Inferior parietal cortex (tissue), 1 donor: ENCODE measurements at regions not wholly inside any gene's neighbourhood (a gene's known extent, or its start where the extent isn't known, plus 50 kb on each side); places are given as distances from the start of the nearest gene placed in this dataset.
"Not testable (repeated sequence)": the region's sequence is repeated elsewhere in the genome, so short reads cannot be mapped to it uniquely, and the experiment has no call there.

ENCODE experiments used
- DNase-seq: peaks from one replicate; pipeline ENCODE4 v3.0.0-alpha.2; 2016; ENCODE audit errors: extremely low spot score

DNA sequence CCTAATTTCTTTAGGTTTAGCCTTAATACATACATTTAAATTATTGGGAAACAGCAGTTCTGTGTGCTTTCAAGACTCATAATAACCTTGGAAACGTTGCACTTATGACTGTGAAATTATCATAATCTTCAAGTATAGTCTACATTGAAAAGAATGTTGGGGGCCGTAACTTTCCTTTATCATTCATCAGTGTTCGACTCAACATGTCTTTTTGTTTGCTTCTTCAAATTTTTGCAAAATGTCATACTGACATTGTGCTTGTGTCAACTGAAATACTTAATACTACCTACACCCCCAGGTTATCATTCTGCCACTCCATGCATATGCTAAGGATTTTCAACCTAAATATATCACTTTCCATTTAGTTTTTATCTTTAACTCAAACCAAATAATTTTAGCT lies 1562.9 kb downstream of the OLFM4 start:
- DNase-seq: no peak

DNA sequence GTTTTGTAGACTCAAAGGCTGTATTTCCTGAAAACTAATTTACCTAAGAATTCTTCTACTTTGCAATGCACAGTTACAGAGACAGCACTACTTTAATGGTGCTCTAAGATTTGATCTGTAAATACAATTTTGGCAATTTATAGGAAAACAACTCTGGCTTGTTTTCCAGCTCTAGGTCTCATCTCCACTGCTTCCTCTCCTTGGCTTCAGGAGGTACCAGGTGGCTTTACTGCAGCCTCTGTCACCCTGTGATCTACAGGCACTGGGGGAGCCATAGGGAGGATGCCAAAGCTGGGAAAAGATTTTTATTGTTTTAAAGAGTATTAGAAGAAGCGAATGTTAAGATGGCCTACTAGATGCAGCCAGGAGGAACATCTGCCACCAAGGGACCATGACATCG lies 1563.6 kb downstream of the OLFM4 start:
- no peak for DNase-seq

DNA sequence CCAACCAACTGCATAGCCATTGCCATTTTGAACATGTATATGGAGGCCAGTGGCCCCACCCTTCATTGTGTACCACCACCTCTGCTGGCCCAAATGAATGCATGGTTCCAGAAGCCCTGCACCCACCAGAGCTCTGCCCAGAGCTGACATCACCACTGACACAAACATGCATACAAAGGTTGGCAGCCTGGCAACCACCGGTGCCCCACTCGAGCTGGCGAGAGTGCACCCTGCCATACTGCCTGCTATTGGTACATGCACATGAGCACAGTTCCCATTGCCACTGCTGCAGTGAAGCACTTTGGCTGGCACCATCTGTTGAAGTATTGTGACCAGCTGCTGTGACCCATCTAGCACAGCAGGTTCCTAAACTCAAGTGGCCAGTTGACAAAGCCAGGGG lies 1564.9 kb downstream of the OLFM4 start:
- DNase-seq: no peak

DNA sequence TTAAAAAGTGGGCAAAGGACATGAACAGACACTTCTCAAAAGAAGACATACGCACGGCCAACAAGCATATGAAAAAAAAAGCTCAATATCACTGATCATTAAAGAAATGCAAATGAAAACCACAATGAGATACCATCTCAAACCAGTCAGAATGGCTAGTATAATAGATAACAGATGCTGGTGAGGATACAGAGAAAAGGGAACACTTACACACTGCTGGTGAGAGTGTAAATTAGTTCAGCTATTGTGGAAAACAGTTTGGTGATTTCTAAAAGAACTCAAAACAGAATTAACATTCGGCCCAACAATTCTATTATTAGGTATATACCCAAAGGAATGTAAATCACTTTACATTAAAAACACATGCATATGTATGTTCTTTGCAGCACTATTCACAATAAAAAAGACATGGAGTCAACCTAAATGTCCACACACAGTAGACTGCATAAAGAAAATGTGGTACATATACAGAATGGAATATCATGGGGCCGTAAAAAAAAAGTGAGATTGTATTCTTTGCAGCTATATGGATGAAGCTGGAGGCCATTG lies 1569.0 kb downstream of the OLFM4 start:
- no peak for DNase-seq

DNA sequence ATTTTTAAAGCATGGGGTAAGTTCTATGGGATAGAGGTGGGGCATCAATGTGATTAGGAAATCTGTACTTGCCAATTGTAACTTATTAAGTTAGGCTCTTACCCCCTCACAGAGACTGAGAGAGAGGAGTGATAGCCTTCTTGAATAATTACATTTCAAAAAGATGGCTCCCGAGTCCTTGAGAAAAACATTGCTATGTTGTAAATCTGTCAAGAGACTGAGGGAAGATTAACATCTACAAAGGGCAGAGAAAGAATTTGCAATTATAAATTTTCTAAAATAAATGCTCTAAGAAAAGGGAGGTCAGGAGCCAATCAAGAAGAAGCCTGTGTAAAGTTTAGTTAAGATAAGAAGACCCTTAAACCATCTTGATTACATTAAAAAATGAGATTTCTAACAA lies 1570.8 kb downstream of the OLFM4 start:
- DNase-seq: no peak

DNA sequence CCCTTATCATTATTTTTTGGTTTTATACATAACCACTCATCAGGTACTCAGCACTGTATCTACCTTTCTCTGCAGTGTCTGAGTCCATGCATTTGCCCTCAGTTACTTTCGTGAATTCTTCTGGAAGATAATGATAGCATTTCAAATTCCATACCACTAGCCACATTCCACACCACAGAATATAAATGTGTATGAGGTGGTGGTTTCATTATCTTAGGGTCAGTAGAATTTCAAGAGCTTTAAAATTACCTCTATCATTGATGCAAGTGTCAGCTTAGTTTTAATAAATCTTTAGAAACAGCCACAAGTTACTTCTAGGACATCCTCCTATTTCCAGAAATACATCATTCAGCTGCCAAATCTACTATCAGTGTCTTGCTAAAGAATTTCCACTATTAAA lies 1578.3 kb downstream of the OLFM4 start:
- no peak for DNase-seq

DNA sequence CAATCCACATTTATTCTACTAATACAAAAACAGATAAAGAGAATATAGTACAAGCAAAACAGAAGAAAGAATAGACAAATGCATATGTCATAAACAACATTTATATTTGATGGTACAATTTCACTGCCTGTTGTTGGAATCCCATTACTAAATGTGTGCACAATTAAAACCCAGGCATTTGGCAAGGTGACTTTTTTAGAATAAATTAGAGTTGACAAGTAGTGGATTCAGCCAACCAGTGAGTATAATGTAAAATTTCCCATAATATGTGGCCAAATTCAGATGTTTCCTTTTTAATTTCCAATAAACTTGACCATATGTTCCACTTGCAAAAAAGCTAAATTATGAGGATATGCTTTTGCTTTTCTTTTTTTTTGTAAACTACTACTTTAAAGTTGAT lies 1578.8 kb downstream of the OLFM4 start:
- no peak for DNase-seq

DNA sequence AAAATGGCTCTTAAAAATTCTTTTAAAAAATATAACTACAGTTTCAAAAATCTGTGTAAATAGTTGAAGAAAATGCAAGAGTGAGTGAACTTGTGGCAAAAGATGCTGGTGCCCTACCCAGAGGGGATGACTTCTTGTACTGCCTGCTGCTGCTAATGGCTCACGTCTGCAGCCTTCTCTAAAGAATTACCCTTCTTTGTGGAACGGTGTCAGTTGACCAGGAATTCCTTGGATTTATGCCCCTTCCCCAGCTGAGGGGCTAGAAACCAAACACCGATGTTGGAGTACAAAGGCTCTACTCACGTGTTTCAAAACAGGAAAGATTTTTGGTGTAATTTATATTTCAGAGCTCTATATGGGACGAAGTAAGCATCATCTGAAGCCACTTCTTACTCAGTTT lies 1582.8 kb downstream of the OLFM4 start:
- DNase-seq: no peak

DNA sequence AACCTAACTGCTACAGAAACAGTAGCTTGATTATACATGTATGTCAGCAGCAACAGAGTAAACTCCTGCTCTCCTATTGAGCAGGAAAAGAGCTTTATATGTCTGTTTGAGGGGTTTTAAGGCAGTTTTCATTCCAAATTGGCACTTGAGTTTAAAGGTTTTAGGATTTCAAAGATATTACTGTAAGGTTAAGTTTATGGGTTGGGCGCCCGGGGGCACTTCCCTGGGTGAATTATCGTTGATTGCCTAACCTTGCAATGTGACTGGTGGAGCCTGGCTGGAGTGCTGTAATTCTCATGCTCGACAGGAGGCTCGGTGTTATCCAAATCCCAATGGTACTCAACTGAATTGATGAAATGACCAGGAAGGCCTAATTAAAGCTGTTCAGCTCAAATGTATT lies 1586.1 kb downstream of the OLFM4 start:
- DNase-seq: no peak

DNA sequence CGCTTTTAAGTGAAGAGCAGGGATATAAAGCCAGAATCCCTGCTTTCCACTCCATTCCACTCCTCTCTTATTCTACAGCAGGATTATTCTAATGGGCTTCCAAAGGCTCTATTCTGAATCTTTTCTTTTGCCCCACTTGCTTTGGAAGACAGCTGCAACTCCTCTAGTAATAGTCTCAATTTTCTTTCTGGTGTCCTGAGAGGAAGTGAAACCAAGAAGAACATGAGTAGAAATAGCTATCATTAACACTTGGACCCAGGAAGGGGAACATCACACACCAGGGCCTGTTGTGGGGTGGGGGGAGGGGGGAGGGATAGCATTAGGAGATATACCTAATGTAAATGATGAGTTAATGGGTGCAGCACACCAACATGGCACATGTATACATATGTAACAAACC lies 1597.9 kb downstream of the OLFM4 start:
- DNase-seq: not testable (repeated sequence)

DNA sequence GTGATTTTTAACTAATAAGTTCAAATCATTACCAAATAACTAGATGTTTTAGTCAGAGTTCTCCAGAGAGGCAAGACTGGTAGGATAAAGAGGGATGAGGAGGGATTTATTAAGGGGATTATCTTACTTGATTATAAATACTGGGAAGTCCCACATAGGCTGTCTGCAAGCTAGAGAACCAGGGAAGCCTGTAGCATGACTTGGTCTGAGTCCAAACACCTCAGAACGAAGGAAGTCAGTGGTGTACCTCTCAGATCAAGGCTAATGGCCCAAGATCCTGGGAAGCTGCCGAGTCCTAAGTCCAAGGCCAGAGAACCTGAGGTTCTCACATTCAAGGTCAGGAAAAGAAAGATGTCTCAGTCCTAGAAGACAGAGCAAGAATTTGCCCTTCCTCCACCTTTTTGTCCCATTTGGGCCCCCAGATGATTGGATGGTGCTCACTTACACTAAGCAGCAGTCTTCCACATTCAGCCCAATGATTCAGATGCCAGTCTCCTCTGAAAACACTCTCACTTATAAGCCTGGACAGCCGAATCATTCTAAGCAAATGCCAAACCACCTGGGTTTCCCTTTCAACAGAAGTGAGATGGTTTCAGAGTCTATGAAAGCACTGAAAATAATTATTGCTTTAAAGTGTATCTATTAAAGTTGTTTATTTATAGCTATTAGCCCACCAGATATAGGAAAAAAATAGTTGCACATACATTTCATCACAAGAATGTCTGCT lies 1599.2 kb downstream of the OLFM4 start:
- no peak for DNase-seq

DNA sequence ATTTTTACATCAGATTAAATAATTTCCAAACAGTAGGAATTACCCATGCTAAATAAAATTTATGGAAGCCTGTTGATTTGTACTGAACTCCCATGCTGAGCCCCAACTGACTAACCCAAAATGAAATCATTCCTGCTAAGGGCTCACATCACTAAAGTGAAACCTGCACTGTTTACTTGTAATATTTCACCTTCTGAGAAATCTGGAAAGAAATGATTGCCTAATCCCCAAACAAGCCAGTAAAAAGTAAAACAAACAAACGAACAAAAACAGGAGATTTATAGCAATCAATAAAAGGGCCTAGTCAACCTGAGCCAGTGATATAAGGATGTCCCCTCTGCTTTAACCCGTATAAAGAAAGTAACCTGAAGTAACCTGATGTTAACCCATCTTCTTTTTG lies 1599.8 kb downstream of the OLFM4 start:
- DNase-seq: no peak

DNA sequence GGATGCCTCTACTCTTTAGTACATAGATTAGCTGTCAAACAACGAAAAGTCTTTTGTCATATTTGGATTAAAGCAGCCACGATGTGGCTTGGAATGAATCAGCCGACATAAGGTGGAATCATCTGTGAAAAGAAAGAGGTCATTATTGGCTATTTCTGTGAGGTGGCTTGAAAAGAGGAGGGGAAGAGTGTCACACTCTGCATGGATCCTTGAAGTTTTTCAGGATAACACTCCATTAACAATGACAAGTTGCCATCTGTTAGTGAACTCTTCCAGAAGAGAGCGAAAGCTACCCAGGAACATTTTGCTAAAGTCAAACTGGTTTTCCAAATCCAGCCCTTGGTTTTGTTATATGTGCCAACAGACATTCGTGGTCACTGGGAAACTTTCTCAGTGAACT lies 1604.8 kb downstream of the OLFM4 start:
- no peak for DNase-seq

DNA sequence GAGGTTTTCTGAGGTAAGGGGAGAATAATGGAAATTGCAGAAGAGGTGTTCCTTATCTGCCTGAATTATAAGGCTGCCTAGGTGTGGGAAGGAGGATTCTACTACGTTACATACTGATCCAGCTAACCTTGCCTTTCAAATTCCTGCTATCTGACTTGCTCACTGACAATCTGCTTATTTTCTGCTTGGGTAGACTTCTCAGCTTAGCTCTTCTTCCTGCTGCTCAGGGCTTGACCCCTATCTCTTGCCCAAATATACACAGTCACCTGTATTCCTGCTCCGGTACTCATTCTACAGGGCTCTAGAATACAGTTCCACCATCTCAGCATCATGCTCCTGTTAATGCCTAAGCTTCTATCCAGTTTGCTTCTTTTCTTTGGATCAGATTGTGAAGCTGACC lies 1607.6 kb downstream of the OLFM4 start:
- no peak for DNase-seq

DNA sequence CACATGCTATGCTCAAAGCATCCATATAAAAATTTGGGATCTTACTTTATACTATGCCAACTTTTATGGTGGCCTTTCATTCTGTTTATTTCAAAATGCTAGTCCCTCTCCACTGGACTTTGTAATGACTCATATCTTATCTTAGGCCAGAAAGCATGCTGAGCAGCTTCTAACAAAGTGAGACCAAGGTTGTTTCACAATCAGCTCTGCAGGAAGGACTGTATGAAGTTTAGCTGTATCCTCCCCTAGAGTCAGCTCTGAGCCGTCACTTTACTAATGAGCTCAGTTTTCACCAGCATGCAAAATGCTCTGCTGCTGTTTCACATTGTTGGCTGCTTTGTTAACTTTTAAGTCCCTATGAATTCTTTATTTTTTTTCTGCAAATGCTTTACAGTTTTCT lies 1608.8 kb downstream of the OLFM4 start:
- DNase-seq: no peak

DNA sequence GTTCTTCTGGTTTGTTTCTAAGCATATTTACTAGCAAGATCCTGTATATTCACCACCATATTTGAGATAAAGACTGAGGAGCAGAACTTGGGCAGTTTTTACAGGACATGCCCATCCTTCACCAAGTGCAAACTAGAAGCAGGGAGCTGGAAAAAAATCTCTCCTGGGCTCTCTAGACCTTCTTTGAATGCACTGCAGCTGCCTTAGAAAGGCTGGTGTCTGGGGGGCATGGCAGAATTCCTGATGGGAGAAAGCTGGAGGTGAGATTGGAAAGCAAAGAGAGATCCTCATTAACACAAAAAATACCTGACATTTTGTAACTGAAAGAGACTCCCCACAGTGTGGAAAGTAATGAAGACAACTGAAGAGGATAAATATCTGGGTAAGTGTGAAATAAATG lies 1612.1 kb downstream of the OLFM4 start:
- no peak for DNase-seq

DNA sequence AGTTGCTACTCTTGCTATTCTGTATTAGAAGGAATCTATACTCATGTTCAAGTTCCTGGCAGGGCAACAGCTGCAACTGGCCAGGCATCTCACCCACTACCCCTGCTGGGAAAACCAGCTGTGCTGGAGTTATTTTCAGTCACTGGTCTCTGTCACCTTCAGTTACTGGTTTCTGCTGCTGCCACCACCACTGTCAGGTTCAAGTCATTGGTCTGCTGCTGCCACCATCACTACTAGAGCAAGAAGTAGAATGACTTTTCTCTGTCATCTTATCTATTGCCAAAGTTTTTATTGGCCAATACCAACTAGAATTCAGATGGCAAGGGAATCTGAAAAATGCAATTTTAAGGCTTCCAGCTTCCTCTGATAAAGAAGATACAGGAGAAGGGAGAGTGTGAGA lies 1615.2 kb downstream of the OLFM4 start:
- DNase-seq: no peak

DNA sequence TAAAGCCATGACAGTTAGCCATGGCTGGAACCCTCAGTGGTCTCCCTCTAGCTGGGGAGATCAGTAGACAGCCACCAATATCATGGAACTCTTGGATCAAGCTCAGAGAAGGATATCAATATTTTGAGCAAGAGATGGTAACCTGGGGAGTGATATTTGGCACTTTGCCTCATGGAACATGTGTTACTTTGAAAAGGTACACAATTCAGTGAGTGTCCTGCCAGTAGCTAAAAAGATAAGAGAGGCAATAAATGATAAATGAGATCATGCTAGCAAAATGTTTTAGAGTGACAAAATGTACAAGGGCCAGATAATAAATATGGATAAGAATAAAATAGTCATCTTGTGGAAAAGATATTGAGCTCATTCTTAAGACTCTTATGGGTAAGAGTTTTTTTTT lies 1618.7 kb downstream of the OLFM4 start:
- DNase-seq: no peak

DNA sequence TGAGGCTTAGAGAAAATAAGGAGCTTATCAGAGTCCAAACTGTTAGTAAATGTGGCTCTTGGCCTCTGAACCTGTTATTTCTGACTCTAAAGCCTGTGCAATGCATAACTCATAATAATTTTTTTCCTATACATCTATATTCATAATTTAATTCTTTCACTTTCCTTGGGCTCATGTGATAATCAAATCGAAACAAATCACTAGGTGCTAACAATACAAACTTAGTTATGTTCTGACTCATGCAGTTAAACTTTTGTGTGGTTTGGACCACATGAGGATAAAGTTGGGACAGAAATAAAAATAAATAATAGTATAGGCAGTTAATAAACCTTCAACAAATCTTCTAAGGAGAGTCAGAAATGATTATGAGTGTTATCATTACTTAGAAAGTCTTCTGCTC lies 1629.0 kb downstream of the OLFM4 start:
- no peak for DNase-seq

DNA sequence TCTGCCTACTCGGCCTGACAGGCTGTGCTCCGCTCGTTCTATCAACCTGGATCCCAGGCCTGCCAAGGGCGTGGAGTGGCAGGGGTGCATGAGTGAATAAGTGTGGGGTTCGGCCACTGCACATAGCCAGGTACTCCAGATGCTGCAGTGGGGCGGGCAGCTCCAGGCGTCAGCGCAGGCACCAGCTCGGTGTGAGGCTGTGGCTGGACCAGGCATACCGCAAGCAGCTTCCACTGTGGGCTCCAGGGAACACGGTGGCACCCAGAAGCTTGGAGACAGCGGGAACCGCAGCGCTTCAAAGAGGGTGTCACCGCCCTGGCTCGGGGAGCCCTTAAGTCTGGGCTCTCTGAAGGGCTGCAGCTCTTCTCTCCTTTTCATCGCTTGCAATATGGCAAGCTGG lies 1630.2 kb downstream of the OLFM4 start:
- DNase-seq: no peak

DNA sequence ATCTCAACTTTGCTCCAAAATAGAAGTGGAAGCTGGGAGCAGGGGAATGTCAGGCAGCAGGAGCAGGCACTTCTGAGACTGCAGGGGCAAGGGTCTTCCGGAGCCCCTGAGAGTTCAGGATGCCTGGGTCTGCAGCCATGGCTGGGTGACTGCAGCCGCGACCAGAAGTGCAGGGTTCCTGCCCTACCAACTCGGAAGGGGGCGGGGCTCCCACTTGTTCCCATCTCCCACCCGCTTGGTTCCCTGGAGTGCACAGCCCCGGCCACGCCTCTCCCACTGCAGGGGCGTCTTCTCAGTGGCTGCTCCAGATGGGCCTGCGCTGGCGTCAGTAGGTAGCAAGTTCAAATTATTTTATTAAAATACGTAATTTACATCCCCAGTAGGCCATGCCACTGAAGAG lies 1631.7 kb downstream of the OLFM4 start:
- no peak for DNase-seq

DNA sequence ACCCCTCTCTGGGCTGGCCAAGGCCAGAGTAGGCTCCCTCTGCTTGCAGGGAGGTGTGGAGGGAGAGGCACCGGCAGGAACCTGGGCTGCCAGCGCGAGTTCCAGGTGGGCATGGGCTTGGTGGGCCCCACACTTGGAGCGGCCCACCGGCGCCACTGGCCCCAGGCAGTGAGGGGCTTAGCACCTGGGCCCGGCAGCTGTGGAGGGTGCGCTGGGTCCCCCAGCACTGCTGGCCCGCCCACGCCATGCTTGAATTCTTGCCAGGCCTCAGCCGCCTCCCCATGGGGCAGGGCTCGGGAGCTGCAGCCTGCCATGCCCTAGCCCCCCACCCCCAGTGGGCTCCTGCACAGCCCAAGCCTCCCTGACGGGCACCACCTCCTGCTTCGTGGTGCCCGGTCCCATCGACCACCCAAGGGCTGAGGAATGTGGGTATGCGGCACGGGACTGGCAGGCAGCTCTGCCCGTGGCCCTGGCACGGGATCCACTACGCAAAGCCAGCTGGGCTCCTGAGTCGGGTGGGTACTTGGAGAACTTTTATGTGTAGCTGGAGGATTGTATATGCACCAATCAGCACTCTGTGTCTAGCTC lies 1648.0 kb downstream of the OLFM4 start:
- DNase-seq: no peak

DNA sequence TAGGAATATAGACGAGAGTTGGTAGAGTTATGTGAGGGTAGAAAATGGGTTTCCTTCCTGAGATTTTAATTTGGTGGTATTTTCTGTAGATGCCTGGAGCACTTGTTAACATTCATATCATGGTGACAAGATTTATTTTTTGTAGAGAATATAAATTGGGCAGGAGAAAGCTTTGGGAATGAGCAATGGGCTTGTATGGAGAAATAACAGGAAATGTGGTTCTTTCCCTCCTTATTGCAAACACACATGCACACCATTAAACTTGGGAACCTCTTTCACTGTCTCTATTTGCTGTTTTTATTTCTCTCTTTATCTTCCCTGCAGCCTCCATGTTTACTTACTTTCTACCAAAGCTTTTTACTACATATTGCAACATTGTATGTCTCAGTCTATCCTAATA lies 1653.6 kb downstream of the OLFM4 start:
- DNase-seq: no peak

DNA sequence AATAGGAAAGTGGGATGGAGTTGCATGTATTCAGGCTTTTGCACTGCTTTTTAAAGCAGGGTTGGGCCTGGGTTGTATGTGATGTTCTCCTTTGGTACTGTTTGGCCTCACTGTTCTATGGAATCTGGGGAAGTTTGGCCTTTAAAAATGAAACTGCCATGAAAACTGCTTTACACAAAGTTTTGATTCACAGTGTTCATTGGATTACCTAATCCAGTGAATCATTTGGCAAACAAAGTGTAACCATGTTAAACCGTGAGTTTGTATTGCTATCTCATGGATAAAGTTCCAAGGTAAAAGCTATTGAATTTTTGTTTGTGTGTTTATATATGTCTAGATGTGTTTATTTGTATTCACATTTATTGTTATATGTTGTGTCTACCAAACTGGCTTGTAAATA lies 1658.6 kb downstream of the OLFM4 start:
- no peak for DNase-seq
